SK-N-SH (cell line): ENCODE measurements at regions not wholly inside any gene's neighbourhood (a gene's known extent, or its start where the extent isn't known, plus 50 kb on each side); places are given as distances from the start of the nearest gene placed in this dataset.

Experiments
- CTCF ChIA-PET: fragments of 300-600, 350-600 bp; formaldehyde crosslinking; extraction: SDS; loops from one replicate; lab custom pipeline; 2021; lab: Yijun Ruan, JAX
- POLR2A ChIA-PET: fragments of 350-600 bp; sonication (Branson Sonifier 250); formaldehyde crosslinking; extraction: SDS; loops from one replicate; lab custom pipeline; 2020; ENCODE audit warnings: antibody characterized with exemption, inconsistent platforms; lab: Yijun Ruan, JAX
- DNase-seq: peaks from one replicate; pipeline ENCODE4 v3.0.0; 2012
- H2AFZ ChIP-seq: fragments of 200-600 bp; sonication (generic); 2 replicates; pipeline ENCODE4 v1.8.1; 2016; ENCODE audit warnings: antibody characterized with exemption, mild to moderate bottlenecking, low read depth
- H3F3A ChIP-seq: fragments of 200-600 bp; sonication (generic); replicated peaks from 2 replicates; pipeline ENCODE3; 2016; ENCODE audit warnings: antibody characterized with exemption, mild to moderate bottlenecking; ENCODE audit not compliant: insufficient read depth
- H3K27ac ChIP-seq, 2 experiments: fragments of 200-500 bp in 1 of 2; fragments of 200-600 bp in 1 of 2; sonication (Bioruptor generic) in 1 of 2; sonication (generic), shearing (Covaris generic) in 1 of 2; 2 replicates each; pipeline versions ENCODE4 v1.5.1 to v1.6.1; 2014 to 2016; ENCODE audit warnings: low read depth in 2 of 2, inconsistent platforms in 1 of 2, low read length in 1 of 2, mild to moderate bottlenecking in 1 of 2, mixed read lengths in 1 of 2
- H3K27me3 ChIP-seq: fragments of 200-600 bp; sonication (generic), shearing (Covaris generic); 2 replicates; pipeline ENCODE4 v1.6.1; 2016; ENCODE audit warnings: mixed run types; ENCODE audit not compliant: insufficient read depth
- H3K36me3 ChIP-seq, 2 experiments: fragments of 200-500 bp in 1 of 2; fragments of 200-600 bp in 1 of 2; sonication (Bioruptor generic) in 1 of 2; sonication (generic) in 1 of 2; replicated peaks in 1 of 2; 2 replicates each; pipeline versions ENCODE3 to v1.5.1; 2014 to 2016; ENCODE audit warnings: low read length in 1 of 2, mild to moderate bottlenecking in 1 of 2; ENCODE audit not compliant: insufficient read depth in 2 of 2, control insufficient read depth in 1 of 2
- H3K4me1 ChIP-seq, 2 experiments: fragments of 200-500 bp in 1 of 2; fragments of 200-600 bp in 1 of 2; sonication (Bioruptor generic) in 1 of 2; sonication (generic), shearing (Covaris generic) in 1 of 2; 2 replicates each; pipeline versions ENCODE4 v1.5.1 to v1.6.1; 2014 to 2016; ENCODE audit warnings: low read depth in 1 of 2, low read length in 1 of 2, mixed run types in 1 of 2; ENCODE audit not compliant: insufficient read depth in 2 of 2, control insufficient read depth in 1 of 2
- H3K4me2 ChIP-seq: fragments of 200-600 bp; sonication (generic), shearing (Covaris generic); 2 replicates; pipeline ENCODE4 v1.6.1; 2017; ENCODE audit warnings: mixed run types
- H3K4me3 ChIP-seq, 2 experiments: fragments of 200-500 bp in 1 of 2; fragments of 200-600 bp in 1 of 2; sonication (Bioruptor generic) in 1 of 2; sonication (generic), shearing (Covaris generic) in 1 of 2; 2 replicates each; pipeline versions ENCODE4 v1.5.1 to v1.8.1; 2014 to 2016; ENCODE audit warnings: low read depth in 2 of 2, inconsistent platforms in 1 of 2, low read length in 1 of 2, mild to moderate bottlenecking in 1 of 2, mixed read lengths in 1 of 2, moderate library complexity in 1 of 2
- H3K79me2 ChIP-seq: fragments of 200-600 bp; sonication (generic); 2 replicates; pipeline ENCODE4 v1.8.1; 2017; ENCODE audit warnings: mild to moderate bottlenecking; ENCODE audit not compliant: insufficient read depth
- H3K9ac ChIP-seq: fragments of 200-600 bp; sonication (generic); 2 replicates; pipeline ENCODE4 v1.6.1; 2017; ENCODE audit warnings: mixed run types
- H3K9me2 ChIP-seq: fragments of 200-600 bp; sonication (generic); 2 replicates; pipeline ENCODE4 v1.6.1; 2017; ENCODE audit warnings: mixed run types
- H3K9me3 ChIP-seq: fragments of 200-600 bp; sonication (generic); 2 replicates; pipeline ENCODE4 v1.6.1; 2017; ENCODE audit warnings: mixed run types, mild to moderate bottlenecking, moderate library complexity
- H4K20me1 ChIP-seq: fragments of 200-600 bp; sonication (generic); 2 replicates; pipeline ENCODE4 v1.6.1; 2017; ENCODE audit warnings: mild to moderate bottlenecking, mixed run types; ENCODE audit not compliant: insufficient read depth
- CHD2 ChIP-seq: fragments of 150-350 bp; IDR thresholded peaks from 2 replicates; pipeline ENCODE4 v1.6.1; 2018; ENCODE audit warnings: low read length; ENCODE audit not compliant: partially characterized antibody
- EP300 ChIP-seq, 2 experiments: IDR thresholded peaks; 2 replicates each; pipeline versions ENCODE4 v1.4.0 to v1.6.1; 2012; ENCODE audit warnings: borderline replicate concordance in 1 of 2, low read depth in 1 of 2, low read length in 1 of 2
- FOSL2 ChIP-seq: IDR thresholded peaks from 2 replicates; pipeline ENCODE4 v1.4.0; 2012; ENCODE audit warnings: low read depth, mild to moderate bottlenecking, moderate library complexity, borderline replicate concordance
- FOXJ3 ChIP-seq: sonication (generic); formaldehyde crosslinking; IDR thresholded peaks from 2 replicates; pipeline ENCODE4 v1.5.1; 2020; ENCODE audit warnings: mild to moderate bottlenecking, missing genetic modification reagents
- FOXM1 ChIP-seq: IDR thresholded peaks from 2 replicates; pipeline ENCODE4 v1.4.0; 2012; ENCODE audit warnings: low read depth, mild to moderate bottlenecking
- GABPA ChIP-seq: IDR thresholded peaks from 2 replicates; pipeline ENCODE4 v1.4.0; 2012; ENCODE audit warnings: low read depth, mild to moderate bottlenecking
- GATA2 ChIP-seq: sonication (generic); formaldehyde crosslinking; IDR thresholded peaks from 2 replicates; pipeline ENCODE4 v1.5.0; 2020; ENCODE audit warnings: mild to moderate bottlenecking, missing genetic modification reagents
- MEF2A ChIP-seq: IDR thresholded peaks from 2 replicates; pipeline ENCODE4 v1.4.0; 2012; ENCODE audit warnings: low read depth, borderline replicate concordance
- NFIC ChIP-seq: IDR thresholded peaks from 2 replicates; pipeline ENCODE4 v1.4.0; 2012; ENCODE audit warnings: borderline replicate concordance
- POLR2AphosphoS5 ChIP-seq: IDR thresholded peaks from 2 replicates; pipeline ENCODE4 v1.6.1; 2012; ENCODE audit warnings: low read depth, low read length
- RAD21 ChIP-seq: IDR thresholded peaks from 2 replicates; pipeline ENCODE4 v1.6.1; 2012; ENCODE audit warnings: mild to moderate bottlenecking, low read length
- RXRA ChIP-seq: IDR thresholded peaks from 2 replicates; pipeline ENCODE4 v1.4.0; 2012; ENCODE audit warnings: low read depth, mild to moderate bottlenecking, borderline replicate concordance
- SIN3A ChIP-seq: IDR thresholded peaks from 2 replicates; pipeline ENCODE4 v1.6.1; 2012; ENCODE audit warnings: low read depth, mild to moderate bottlenecking, low read length, moderate library complexity, borderline replicate concordance
- SMC3 ChIP-seq: IDR thresholded peaks from 2 replicates; pipeline ENCODE4 v1.6.1; 2012; ENCODE audit warnings: low read depth, low read length, improper control_type of control experiment
- TAF1 ChIP-seq: IDR thresholded peaks from 2 replicates; pipeline ENCODE4 v1.6.1; 2012; ENCODE audit warnings: low read depth, mild to moderate bottlenecking, low read length, moderate library complexity, borderline replicate concordance
- TEAD4 ChIP-seq: IDR thresholded peaks from 2 replicates; pipeline ENCODE4 v1.4.0; 2012; ENCODE audit warnings: mild to moderate bottlenecking, borderline replicate concordance; ENCODE audit not compliant: insufficient read depth
- YY1 ChIP-seq: IDR thresholded peaks from 2 replicates; pipeline ENCODE4 v1.4.0; 2012; ENCODE audit warnings: low read depth, mild to moderate bottlenecking
- WGBS: methylation state at CpG from one replicate; pipeline ENCODE4 v1.1.6; 2017; ENCODE audit warnings: low lambda C conversion rate; 5-methylcytosine and 5-hydroxymethylcytosine counted together
- TF ChIP-seq, protein P1 (sequence below): fragments of 150-350 bp; IDR thresholded peaks from 2 replicates; pipeline ENCODE4 v1.6.1; 2016; ENCODE audit warnings: mild to moderate bottlenecking, low read depth, low read length
- TF ChIP-seq, protein P2 (sequence below): fragments of 150-350 bp; IDR thresholded peaks from 2 replicates; pipeline ENCODE4 v1.6.1; 2017; ENCODE audit warnings: antibody characterized with exemption, low read length, low read depth, borderline replicate concordance
- TF ChIP-seq, protein P3 (sequence below): IDR thresholded peaks from 2 replicates; pipeline ENCODE4 v1.4.0; 2012; ENCODE audit warnings: low read depth, borderline replicate concordance
- TF ChIP-seq, protein P4 (sequence below): IDR thresholded peaks from 2 replicates; pipeline ENCODE4; 2012

DNA sequence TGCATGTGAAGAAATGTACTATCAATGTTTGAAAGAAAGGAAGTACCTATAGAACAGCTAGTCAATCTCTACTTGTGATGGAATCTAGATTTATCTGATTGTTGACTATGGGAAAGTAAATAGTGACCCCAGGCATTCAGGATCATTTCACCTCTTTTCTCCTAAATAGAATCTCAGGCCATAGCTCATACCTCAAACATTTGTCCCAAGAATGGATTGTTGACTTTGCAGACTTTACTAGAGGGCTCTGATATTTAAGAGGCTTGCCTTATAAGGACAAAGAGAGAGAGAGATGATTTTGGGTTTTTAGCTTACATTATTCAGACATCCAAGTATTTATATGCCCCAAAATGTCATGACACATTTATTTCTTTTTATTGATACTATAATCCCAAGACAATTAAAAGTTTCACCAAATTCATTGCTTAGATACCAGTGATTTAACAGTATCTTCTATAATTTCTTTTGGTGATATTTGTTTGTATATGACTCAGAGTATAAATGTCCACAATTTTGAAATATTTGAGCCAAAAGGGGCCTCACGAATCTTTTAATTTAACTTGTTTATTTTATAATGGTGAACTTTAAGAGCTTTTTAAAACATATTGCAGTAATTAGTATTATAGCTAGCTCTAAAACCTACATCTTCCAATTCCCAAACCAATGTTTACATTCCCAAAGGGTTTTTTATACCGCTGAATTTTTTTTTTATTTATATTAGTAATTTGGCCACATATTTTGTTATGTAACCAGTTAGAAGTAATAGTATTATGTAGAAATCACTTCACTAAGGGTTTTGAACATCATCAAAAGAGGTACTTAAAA is 614.1 kb downstream of the PCDH7 start:
- Histone ChIP-seq H3K4me2 (no peak overlapping the region), H4K20me1 (no peaks in the 10 kb centered on the region)
- TF ChIP-seq POLR2AphosphoS5 (no peak), FOXM1 (no peak), NFIC (no peak), YY1 (no peak), GATA2 (CRISPR knock-in tag) (no peak), TAF1 (no peak), FOXJ3 (CRISPR knock-in tag) (no peak), SIN3A (no peak), GABPA (no peak)
- TF ChIP-seq, protein P1, sequence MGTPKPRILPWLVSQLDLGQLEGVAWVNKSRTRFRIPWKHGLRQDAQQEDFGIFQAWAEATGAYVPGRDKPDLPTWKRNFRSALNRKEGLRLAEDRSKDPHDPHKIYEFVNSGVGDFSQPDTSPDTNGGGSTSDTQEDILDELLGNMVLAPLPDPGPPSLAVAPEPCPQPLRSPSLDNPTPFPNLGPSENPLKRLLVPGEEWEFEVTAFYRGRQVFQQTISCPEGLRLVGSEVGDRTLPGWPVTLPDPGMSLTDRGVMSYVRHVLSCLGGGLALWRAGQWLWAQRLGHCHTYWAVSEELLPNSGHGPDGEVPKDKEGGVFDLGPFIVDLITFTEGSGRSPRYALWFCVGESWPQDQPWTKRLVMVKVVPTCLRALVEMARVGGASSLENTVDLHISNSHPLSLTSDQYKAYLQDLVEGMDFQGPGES, result no peak
- TF ChIP-seq, all 33 proteins: peak for 0
- H3K4me1 ChIP-seq, result no peaks in the 10 kb centered on the region
- H3K9ac ChIP-seq, result no peak overlapping the region
- ChIA-PET POLR2A (no interaction called here), CTCF (interaction anchor here (1.2 kb wide), 1 partner anchor 17 kb away, joined by 3 read pairs; no protein-coding TSS in a partner anchor)
- H3K4me3 ChIP-seq, result no peak overlapping the region
- H2AFZ ChIP-seq, result no peak overlapping the region
- H3K27ac ChIP-seq, result no peak overlapping the region
- no peaks in the 10 kb centered on the region for H3K27me3 ChIP-seq
- H3F3A ChIP-seq, result no peaks in the 10 kb centered on the region
- 19% methylated on average over 2 of the region's 2 CpGs for WGBS
- no peaks in the 10 kb centered on the region for H3K79me2 ChIP-seq
- no peaks in the 10 kb centered on the region for H3K9me3 ChIP-seq
- DNase-seq, result no peak
- H3K36me3 ChIP-seq, result no peaks in the 10 kb centered on the region
- H3K9me2 ChIP-seq, result no peaks in the 10 kb centered on the region

DNA sequence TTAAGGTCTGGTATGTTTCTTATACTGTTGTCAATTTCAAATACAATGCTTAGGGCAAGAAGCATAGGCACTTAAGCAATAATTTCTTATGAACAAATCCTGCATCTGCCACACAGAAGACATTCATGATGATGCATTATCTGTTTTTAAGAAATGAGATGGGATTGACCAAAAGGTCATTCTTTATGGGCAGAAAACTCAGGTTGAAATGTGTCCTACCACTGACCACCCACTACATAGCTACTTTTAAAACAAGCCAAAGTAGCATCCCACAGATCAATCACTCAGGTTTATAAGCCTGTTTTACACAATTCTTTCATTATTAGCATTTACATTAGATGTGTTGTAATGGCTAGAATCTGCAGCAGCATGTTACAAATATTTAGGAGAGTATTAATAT is 617.8 kb downstream of the PCDH7 start:
- H3K9ac ChIP-seq, result no peak overlapping the region
- H2AFZ ChIP-seq, result no peak overlapping the region
- no peaks in the 10 kb centered on the region for H3K79me2 ChIP-seq
- H3K4me1 ChIP-seq, result no peaks in the 10 kb centered on the region
- H3K4me3 ChIP-seq, result no peak overlapping the region
- no peaks in the 10 kb centered on the region for H3K9me3 ChIP-seq
- POLR2A ChIA-PET, result no interaction called here
- H3K27me3 ChIP-seq, result no peaks in the 10 kb centered on the region
- TF ChIP-seq POLR2AphosphoS5 (no peak), SMC3 (no peak), EP300 (IDR thresholded peaks at IDR 0.05; ENCODE audit: borderline replicate concordance in 1 of 2, low read depth in 1 of 2, low read length in 1 of 2) (no peak), MEF2A (no peak), CHD2 (no peak), TEAD4 (no peak), RXRA (no peak), RAD21 (no peak), FOSL2 (no peak), FOXM1 (no peak), SIN3A (no peak)
- TF ChIP-seq, protein P2, sequence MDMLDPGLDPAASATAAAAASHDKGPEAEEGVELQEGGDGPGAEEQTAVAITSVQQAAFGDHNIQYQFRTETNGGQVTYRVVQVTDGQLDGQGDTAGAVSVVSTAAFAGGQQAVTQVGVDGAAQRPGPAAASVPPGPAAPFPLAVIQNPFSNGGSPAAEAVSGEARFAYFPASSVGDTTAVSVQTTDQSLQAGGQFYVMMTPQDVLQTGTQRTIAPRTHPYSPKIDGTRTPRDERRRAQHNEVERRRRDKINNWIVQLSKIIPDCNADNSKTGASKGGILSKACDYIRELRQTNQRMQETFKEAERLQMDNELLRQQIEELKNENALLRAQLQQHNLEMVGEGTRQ, result no peak
- TF ChIP-seq, protein P3, sequence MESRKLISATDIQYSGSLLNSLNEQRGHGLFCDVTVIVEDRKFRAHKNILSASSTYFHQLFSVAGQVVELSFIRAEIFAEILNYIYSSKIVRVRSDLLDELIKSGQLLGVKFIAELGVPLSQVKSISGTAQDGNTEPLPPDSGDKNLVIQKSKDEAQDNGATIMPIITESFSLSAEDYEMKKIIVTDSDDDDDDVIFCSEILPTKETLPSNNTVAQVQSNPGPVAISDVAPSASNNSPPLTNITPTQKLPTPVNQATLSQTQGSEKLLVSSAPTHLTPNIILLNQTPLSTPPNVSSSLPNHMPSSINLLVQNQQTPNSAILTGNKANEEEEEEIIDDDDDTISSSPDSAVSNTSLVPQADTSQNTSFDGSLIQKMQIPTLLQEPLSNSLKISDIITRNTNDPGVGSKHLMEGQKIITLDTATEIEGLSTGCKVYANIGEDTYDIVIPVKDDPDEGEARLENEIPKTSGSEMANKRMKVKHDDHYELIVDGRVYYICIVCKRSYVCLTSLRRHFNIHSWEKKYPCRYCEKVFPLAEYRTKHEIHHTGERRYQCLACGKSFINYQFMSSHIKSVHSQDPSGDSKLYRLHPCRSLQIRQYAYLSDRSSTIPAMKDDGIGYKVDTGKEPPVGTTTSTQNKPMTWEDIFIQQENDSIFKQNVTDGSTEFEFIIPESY, result no peak
- TF ChIP-seq, protein P4, sequence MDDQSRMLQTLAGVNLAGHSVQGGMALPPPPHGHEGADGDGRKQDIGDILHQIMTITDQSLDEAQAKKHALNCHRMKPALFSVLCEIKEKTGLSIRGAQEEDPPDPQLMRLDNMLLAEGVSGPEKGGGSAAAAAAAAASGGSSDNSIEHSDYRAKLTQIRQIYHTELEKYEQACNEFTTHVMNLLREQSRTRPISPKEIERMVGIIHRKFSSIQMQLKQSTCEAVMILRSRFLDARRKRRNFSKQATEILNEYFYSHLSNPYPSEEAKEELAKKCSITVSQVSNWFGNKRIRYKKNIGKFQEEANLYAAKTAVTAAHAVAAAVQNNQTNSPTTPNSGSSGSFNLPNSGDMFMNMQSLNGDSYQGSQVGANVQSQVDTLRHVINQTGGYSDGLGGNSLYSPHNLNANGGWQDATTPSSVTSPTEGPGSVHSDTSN, result no peak
- TF ChIP-seq, all 33 proteins: peak for 0
- no peak for DNase-seq
- Histone ChIP-seq H3K36me3 (no peaks in the 10 kb centered on the region), H4K20me1 (no peaks in the 10 kb centered on the region), H3F3A (no peaks in the 10 kb centered on the region), H3K4me2 (no peak overlapping the region), H3K9me2 (no peaks in the 10 kb centered on the region), H3K27ac (no peak overlapping the region)
- CTCF ChIA-PET, result no interaction called here
